ENCODE measurements at regions not wholly inside any gene's neighbourhood (a gene's known extent, or its start where the extent isn't known, plus 50 kb on each side); places are given as distances from the start of the nearest gene placed in this dataset.
A peak's percentile ranks its signal among the peaks of the same experiment; 100 is the strongest.

DNA sequence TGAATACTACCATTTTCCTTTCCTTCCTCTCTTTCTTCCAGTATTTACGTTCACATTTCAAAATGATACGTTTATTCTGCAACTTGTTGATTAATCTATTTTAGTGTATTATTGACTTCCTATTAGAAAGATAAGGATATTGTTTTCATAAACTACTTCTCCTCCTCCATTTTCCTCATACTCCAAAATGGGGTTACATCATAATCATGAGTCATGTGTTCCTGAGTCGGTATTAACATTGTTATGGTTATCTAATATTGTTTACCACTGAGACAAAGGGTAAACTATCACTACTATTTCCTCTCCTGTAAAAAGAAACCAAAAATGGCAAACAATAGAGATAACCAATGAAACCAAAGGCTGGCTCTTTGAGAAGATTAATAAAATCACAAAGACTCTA lies 126.5 kb upstream of the CDYL start:
- no peak for TF ChIP-seq POLR2A (IDR thresholded peaks at IDR 0.05)
- TF ChIP-seq EP300 (IDR thresholded peaks at IDR 0.05) = peak in 1 of 4 donors; percentile 14
- TF ChIP-seq, protein P1, sequence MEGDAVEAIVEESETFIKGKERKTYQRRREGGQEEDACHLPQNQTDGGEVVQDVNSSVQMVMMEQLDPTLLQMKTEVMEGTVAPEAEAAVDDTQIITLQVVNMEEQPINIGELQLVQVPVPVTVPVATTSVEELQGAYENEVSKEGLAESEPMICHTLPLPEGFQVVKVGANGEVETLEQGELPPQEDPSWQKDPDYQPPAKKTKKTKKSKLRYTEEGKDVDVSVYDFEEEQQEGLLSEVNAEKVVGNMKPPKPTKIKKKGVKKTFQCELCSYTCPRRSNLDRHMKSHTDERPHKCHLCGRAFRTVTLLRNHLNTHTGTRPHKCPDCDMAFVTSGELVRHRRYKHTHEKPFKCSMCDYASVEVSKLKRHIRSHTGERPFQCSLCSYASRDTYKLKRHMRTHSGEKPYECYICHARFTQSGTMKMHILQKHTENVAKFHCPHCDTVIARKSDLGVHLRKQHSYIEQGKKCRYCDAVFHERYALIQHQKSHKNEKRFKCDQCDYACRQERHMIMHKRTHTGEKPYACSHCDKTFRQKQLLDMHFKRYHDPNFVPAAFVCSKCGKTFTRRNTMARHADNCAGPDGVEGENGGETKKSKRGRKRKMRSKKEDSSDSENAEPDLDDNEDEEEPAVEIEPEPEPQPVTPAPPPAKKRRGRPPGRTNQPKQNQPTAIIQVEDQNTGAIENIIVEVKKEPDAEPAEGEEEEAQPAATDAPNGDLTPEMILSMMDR (IDR thresholded peaks at IDR 0.05) = no peak
